GM12865 (cell line): ENCODE measurements at regions not wholly inside any gene's neighbourhood (a gene's known extent, or its start where the extent isn't known, plus 50 kb on each side); places are given as distances from the start of the nearest gene placed in this dataset.

ENCODE experiments used
- DNase-seq: peaks from one replicate; pipeline ENCODE4 v3.0.0; 2010; ENCODE audit warnings: low read depth
- H3K4me3 ChIP-seq: 2 replicates; pipeline ENCODE4 v1.5.1; 2011; ENCODE audit warnings: mild to moderate bottlenecking, low read depth, low read length, control low read depth
- TF ChIP-seq, protein P1 (sequence below): IDR thresholded peaks from 2 replicates; pipeline ENCODE4 v1.5.1; 2011; ENCODE audit warnings: low read length, control low read depth, low read depth, inconsistent platforms; ENCODE audit not compliant: insufficient read depth; ENCODE audit errors: missing control alignments

DNA sequence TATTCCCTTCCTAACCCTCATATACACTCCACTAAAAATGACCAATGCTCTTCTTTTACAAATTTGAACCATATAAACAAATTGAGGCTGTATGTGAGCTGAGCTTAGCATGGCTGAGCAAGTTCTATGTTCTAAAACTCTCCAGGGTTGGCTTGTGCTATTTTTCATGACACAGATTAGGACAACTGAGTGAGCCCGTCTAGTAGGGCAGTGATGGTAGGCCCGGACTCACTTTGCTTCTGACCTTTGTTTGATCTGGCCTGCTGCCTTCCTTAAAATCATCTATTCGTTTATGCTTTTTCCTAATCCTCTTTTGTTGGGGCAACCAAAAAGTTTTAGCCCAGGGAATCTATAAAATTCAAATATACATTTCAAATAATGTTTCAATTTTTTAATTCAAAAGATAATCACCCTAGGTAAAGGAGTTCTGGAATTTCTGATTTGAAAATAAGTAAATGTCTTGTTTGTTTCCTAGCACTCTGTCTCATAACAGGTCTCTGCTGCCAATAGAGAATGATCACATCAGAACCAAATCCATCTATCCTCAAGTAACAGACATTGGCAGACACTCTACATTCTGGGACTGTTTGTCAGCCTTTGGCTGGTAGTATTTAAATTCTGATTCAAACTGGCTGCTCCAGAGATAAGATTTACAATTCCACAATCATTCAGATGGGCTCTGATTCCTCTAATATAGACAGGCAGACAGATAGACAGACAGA lies 217.0 kb upstream of the TARS1 start:
- TF ChIP-seq, protein P1, sequence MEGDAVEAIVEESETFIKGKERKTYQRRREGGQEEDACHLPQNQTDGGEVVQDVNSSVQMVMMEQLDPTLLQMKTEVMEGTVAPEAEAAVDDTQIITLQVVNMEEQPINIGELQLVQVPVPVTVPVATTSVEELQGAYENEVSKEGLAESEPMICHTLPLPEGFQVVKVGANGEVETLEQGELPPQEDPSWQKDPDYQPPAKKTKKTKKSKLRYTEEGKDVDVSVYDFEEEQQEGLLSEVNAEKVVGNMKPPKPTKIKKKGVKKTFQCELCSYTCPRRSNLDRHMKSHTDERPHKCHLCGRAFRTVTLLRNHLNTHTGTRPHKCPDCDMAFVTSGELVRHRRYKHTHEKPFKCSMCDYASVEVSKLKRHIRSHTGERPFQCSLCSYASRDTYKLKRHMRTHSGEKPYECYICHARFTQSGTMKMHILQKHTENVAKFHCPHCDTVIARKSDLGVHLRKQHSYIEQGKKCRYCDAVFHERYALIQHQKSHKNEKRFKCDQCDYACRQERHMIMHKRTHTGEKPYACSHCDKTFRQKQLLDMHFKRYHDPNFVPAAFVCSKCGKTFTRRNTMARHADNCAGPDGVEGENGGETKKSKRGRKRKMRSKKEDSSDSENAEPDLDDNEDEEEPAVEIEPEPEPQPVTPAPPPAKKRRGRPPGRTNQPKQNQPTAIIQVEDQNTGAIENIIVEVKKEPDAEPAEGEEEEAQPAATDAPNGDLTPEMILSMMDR, result no peak
- DNase-seq, result no peak
- H3K4me3 ChIP-seq, result no peak overlapping the region

DNA sequence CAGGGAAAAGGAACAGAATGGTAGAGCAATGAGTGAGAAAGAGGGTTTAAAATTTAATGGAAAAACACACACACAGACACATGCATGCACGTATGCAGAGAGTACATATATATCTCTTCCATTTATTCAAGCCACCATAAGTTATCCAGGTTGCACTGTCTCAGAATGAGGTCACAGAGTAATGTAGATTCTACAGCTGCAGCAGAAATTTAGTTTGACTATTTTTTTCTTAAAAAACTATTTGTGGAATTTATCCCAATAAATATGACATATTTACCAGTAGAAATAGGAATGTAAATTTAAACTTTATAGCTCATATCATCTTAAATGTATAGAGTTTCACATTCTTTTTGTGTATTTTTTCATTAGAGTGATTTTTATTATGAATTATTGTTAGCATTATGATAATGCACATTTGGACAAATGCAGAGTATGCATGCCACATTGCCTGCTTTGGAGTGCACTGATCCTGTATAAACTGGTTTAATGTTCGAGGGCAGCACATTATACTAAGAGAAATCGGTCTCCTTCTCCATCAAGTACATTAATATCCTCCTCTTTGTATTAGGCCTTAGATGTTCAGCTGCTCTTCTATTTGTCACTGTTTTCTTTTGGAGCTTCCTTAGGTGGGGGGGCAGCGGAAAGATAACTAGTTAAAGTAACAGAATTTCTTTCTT lies 216.3 kb upstream of the TARS1 start:
- H3K4me3 ChIP-seq, result no peak overlapping the region
- no peak for DNase-seq
- TF ChIP-seq, protein P1, result no peak

DNA sequence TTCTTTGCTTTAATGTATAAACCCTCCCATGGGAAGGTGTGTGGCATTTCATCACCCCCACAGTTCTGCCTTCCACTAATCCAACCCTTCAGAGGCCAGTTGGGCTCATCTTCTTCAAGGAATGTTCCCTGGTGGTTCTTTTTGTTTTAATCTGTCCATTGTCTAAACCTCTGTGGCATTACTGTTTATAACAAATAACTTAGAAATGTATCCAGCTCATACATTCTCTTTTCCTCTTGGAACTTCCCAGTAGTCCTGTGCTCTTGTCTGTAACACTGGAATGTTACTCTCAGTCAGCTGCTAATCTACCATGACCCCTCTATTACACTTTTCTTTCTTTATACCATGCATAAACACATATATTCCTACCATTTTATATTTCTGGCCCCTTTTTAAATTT lies 213.5 kb upstream of the TARS1 start:
- TF ChIP-seq, protein P1, result no peak
- H3K4me3 ChIP-seq, result no peak overlapping the region
- no peak for DNase-seq

DNA sequence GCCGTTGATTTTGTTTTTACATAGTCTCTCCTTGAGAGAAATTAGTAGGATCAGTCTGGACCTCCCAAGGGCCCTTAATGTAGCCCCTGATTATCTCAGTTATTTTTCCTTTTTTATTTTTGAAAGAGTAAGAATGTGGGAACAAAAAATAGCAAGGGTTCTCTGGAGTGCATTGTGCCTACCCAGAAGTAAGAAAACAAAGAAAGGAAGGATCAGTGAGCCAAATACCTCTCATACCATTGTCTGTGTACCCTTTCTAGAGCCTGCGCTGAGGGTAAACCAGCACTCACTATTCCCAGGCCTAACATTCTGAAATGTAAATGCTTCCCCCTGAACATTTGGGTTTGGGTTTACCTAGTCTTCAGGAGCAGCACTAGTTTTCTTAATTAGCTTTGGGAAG lies 213.0 kb upstream of the TARS1 start:
- TF ChIP-seq, protein P1, result no peak
- DNase-seq, result no peak
- H3K4me3 ChIP-seq, result no peak overlapping the region

DNA sequence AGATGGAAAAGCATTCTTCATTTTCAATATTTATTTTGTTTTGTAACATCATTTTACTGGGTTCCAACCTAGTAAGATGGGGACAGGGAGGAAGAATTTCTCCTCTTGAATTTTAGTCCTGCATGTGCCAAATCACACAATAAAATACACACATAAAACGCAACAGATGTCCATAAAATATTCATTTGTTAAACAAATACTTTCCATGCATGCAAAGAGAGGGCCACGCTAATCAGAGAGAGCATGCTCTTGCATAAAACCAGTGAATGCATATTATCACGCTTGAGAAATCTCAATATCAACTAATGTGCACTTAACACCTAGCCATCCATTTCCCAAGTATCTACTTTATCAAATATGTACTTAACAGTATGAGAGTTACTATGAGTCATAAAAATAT lies 212.6 kb upstream of the TARS1 start:
- TF ChIP-seq, protein P1, result no peak
- no peak overlapping the region for H3K4me3 ChIP-seq
- DNase-seq, result no peak

DNA sequence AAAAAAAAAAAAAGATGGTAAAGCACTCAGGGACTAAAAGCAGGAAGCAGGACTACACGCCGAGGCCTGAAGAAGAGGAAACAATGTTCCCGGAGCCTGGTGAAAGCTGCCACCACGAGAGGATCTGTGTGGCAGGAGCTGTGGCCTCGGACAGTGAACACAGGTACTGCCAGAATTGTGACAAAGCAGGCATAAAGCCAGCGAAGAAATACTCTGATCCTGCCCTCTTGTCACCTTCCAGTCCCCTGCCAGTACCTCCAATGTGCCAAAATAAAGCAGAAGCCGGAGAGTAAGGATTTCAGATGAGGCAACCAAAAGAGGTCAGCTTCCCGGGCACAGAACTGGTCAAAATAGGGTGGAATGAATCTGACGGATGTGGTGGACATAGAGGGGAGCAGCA lies 211.5 kb upstream of the TARS1 start:
- H3K4me3 ChIP-seq, result no peak overlapping the region
- DNase-seq, result no peak
- TF ChIP-seq, protein P1, result no peak
